GM12878 (cell line): ENCODE measurements at regions not wholly inside any gene's neighbourhood (a gene's known extent, or its start where the extent isn't known, plus 50 kb on each side); places are given as distances from the start of the nearest gene placed in this dataset.

ENCODE experiments used
- ATAC-seq: fragments of 200-7000 bp; cut with Tn5 transposase; 3 replicates; pipeline ENCODE4 v1.9.1; 2020; ENCODE audit warnings: mild to moderate bottlenecking, moderate library complexity
- BruUV-seq: library from RNA; stranded (reverse); fragments of 400-500 nt; replicated peaks from 2 replicates; lab custom pipeline; 2021; lab: Mats Ljungman, UMichigan
- CTCF ChIA-PET: fragments of 300-600 bp; sonication (Branson Sonifier 250); formaldehyde crosslinking; extraction: SDS; loops from one replicate; lab custom pipeline; 2021; ENCODE audit warnings: inconsistent platforms; lab: Yijun Ruan, JAX
- POLR2A ChIA-PET: fragments of 350-600 bp; formaldehyde crosslinking; extraction: SDS; loops from one replicate; lab custom pipeline; 2021; ENCODE audit warnings: inconsistent platforms; lab: Charles Lee
- RAD21 ChIA-PET: fragments of 300-600 bp; sonication (Branson Sonifier 250); formaldehyde crosslinking; loops from one replicate; lab custom pipeline; 2023; ENCODE audit warnings: antibody characterized with exemption; ENCODE audit not compliant: unreplicated experiment; lab: Charles Lee
- SMC1A ChIA-PET: fragments of 300-600 bp; sonication (Branson Sonifier 250); formaldehyde crosslinking; loops from one replicate; lab custom pipeline; 2023; ENCODE audit not compliant: unreplicated experiment, uncharacterized antibody; lab: Charles Lee
- DNase-seq: peaks from one replicate; pipeline ENCODE4 v3.0.0-alpha.2; 2011; ENCODE audit warnings: low read depth, low spot score
- FAIRE-seq: peaks from 3 replicates; lab custom pipeline; 2011; peaks lifted over from hg19 to GRCh38; lab: Jason Lieb, UNC
- H2AFZ ChIP-seq: 2 replicates; pipeline ENCODE4 v1.6.0; 2011; ENCODE audit warnings: low read depth, low read length, control low read depth; ENCODE audit not compliant: control insufficient read depth
- H3K27ac ChIP-seq: 2 replicates; pipeline ENCODE4 v1.5.1; 2011; ENCODE audit warnings: control low read depth; ENCODE audit not compliant: control insufficient read depth, insufficient read depth
- H3K27me3 ChIP-seq, 2 experiments: replicated peaks in 1 of 2; 2 replicates each; pipeline versions ENCODE4 v1.6.0 to v1.6.1; 2011; ENCODE audit warnings: low read length in 1 of 2; ENCODE audit not compliant: control insufficient read depth in 2 of 2, insufficient read depth in 2 of 2
- H3K36me3 ChIP-seq, 2 experiments: 2 replicates each; pipeline ENCODE4 v1.5.1; 2011; ENCODE audit warnings: low read length in 1 of 2; ENCODE audit not compliant: control insufficient read depth in 2 of 2, insufficient read depth in 2 of 2
- H3K4me1 ChIP-seq: 2 replicates; pipeline ENCODE4 v1.6.1; 2011; ENCODE audit warnings: mild to moderate bottlenecking, low read length, moderate library complexity, mixed read lengths; ENCODE audit not compliant: control insufficient read depth, insufficient read depth
- H3K4me2 ChIP-seq: 2 replicates; pipeline ENCODE4 v1.6.0; 2011; ENCODE audit warnings: control low read depth; ENCODE audit not compliant: control insufficient read depth, insufficient read depth
- H3K4me3 ChIP-seq: fragments of 200-600 bp; sonication (generic); 2 replicates; pipeline ENCODE4 v1.5.1; 2016
- H3K79me2 ChIP-seq: 2 replicates; pipeline ENCODE4 v1.6.0; 2011; ENCODE audit warnings: low read length; ENCODE audit not compliant: control insufficient read depth, insufficient read depth
- H3K9ac ChIP-seq: 2 replicates; pipeline ENCODE4 v1.8.0; 2011; ENCODE audit warnings: low read length, control low read depth, mixed read lengths; ENCODE audit not compliant: control insufficient read depth, insufficient read depth
- H3K9me3 ChIP-seq: replicated peaks from 3 replicates; pipeline ENCODE4 v1.5.1; 2011; ENCODE audit warnings: mild to moderate bottlenecking, low read length; ENCODE audit not compliant: control insufficient read depth, insufficient read depth
- H4K20me1 ChIP-seq: 2 replicates; pipeline ENCODE4 v1.6.0; 2011; ENCODE audit not compliant: control insufficient read depth, insufficient read depth
- CUX1 ChIP-seq: IDR thresholded peaks from 2 replicates; pipeline ENCODE4 v1.6.1; 2012; ENCODE audit warnings: improper control_type of control experiment, low read depth, low read length; ENCODE audit not compliant: insufficient replicate concordance
- RCOR1 ChIP-seq: conservative IDR thresholded peaks from 2 replicates; pipeline ENCODE4 v1.6.1; 2012; ENCODE audit warnings: low read depth, low read length, improper control_type of control experiment
- WGBS: methylation state at CpG from one replicate; pipeline ENCODE4 v1.1.6; 2016; ENCODE audit warnings: low lambda C conversion rate; ENCODE audit not compliant: insufficient replicate concordance, insufficient coverage; ENCODE audit errors: missing lambda C conversion rate; 5-methylcytosine and 5-hydroxymethylcytosine counted together
- in situ Hi-C: fragments of 300-500 bp; cut with MboI; formaldehyde crosslinking; loops from 9 replicates; pipeline ENCODE4 v1.14.3; 2018; ENCODE audit warnings: mixed read lengths
- intact Hi-C: fragments of 100-400 bp; cut with micrococcal nuclease; formaldehyde crosslinking; loops from one replicate; pipeline ENCODE4 v1.14.2; 2022; ENCODE audit not compliant: unreplicated experiment

- SMC1A ChIA-PET, result interaction anchor here (0.9 to 2.0 kb wide), 3 partner anchors 53 to 270 kb away, joined by 3 to 9 read pairs (median 7); partner anchors contain the start of gene SGK1
- CTCF ChIA-PET, result interaction anchor here (0.7 to 1.2 kb wide), 2 partner anchors 11 to 60 kb away, joined by 3 to 4 read pairs; no protein-coding TSS in a partner anchor
- BruUV-seq, result no TSS peak
- RAD21 ChIA-PET, result no interaction called here
- no peak for DNase-seq
- Histone ChIP-seq H3K9ac (no peak overlapping the region), H3K27ac (no peak overlapping the region), H3K36me3 (no peaks in the 10 kb centered on the region), H4K20me1 (no peaks in the 10 kb centered on the region), H3K79me2 (no peaks in the 10 kb centered on the region), H3K4me1 (no peaks in the 10 kb centered on the region), H3K9me3 (no peaks in the 10 kb centered on the region), H3K4me2 (no peak overlapping the region), H3K27me3 (no peaks in the 10 kb centered on the region), H3K4me3 (no peak overlapping the region), H2AFZ (no peak overlapping the region)
- no peak for ATAC-seq
- no peak for TF ChIP-seq RCOR1
- TF ChIP-seq CUX1, result no peak
- 89% methylated on average over 2 of the region's 2 CpGs for WGBS
- intact Hi-C loops (no loop called here), in situ Hi-C loops (no loop called here)
- no peak for FAIRE-seq
- POLR2A ChIA-PET, result interaction anchor here (1.0 kb wide), 1 partner anchor 16 kb away, joined by 3 read pairs; no protein-coding TSS in a partner anchor
These were observed 131.9 kb upstream of the SGK1 start for GRCh38 chr6:134449781-134450180.
